H9 (cell line): ENCODE measurements at regions not wholly inside any gene's neighbourhood (a gene's known extent, or its start where the extent isn't known, plus 50 kb on each side); places are given as distances from the start of the nearest gene placed in this dataset.

Source experiments
- DNase-seq: peaks from one replicate; pipeline ENCODE4 v3.0.0-alpha.2; 2017
- H2AFZ ChIP-seq: one replicate; pipeline ENCODE4 v1.6.1; 2013; ENCODE audit warnings: mild to moderate bottlenecking, low read length, control low read depth, moderate library complexity
- H2AK5ac ChIP-seq: 2 replicates; pipeline ENCODE4 v1.6.1; 2013; ENCODE audit warnings: low read length, control low read depth, mixed read lengths; ENCODE audit not compliant: insufficient read length
- H2BK120ac ChIP-seq: one replicate; pipeline ENCODE4 v1.6.1; 2013; ENCODE audit warnings: low read depth, mild to moderate bottlenecking, low read length, control low read depth, inconsistent platforms; ENCODE audit not compliant: poor library complexity, severe bottlenecking
- H2BK12ac ChIP-seq: 2 replicates; pipeline ENCODE4 v1.6.1; 2013; ENCODE audit warnings: low read length, control low read depth, mixed read lengths, low read depth; ENCODE audit not compliant: insufficient read length
- H2BK15ac ChIP-seq: 2 replicates; pipeline ENCODE4 v1.6.1; 2013; ENCODE audit warnings: low read depth, low read length, control low read depth
- H2BK20ac ChIP-seq: one replicate; pipeline ENCODE4 v1.6.1; 2013; ENCODE audit warnings: low read depth, mild to moderate bottlenecking, low read length, control low read depth, inconsistent platforms; ENCODE audit not compliant: poor library complexity, severe bottlenecking
- H2BK5ac ChIP-seq: 2 replicates; pipeline ENCODE4 v1.6.1; 2013; ENCODE audit warnings: low read length, control low read depth, mixed read lengths; ENCODE audit not compliant: insufficient read length
- H3K14ac ChIP-seq: 2 replicates; pipeline ENCODE4 v1.6.1; 2013; ENCODE audit warnings: low read length, control low read depth; ENCODE audit not compliant: insufficient read depth
- H3K18ac ChIP-seq: 2 replicates; pipeline ENCODE4 v1.6.1; 2013; ENCODE audit warnings: low read depth, mild to moderate bottlenecking, mixed read lengths, low read length, control low read depth; ENCODE audit not compliant: insufficient read length
- H3K23ac ChIP-seq: 2 replicates; pipeline ENCODE4 v1.6.1; 2013; ENCODE audit warnings: low read length, control low read depth, mixed read lengths, low read depth; ENCODE audit not compliant: insufficient read length
- H3K23me2 ChIP-seq: 2 replicates; pipeline ENCODE4 v1.6.1; 2013; ENCODE audit warnings: low read depth, mild to moderate bottlenecking, mixed read lengths, low read length, control low read depth; ENCODE audit not compliant: insufficient read length, poor library complexity, severe bottlenecking
- H3K27ac ChIP-seq: 2 replicates; pipeline ENCODE4 v1.5.1; 2013; ENCODE audit warnings: low read length, control low read depth, mixed read lengths, low read depth; ENCODE audit not compliant: insufficient read length
- H3K27me3 ChIP-seq: 2 replicates; pipeline ENCODE4 v1.6.1; 2013; ENCODE audit warnings: low read length, control low read depth, inconsistent platforms; ENCODE audit not compliant: insufficient read depth
- H3K4ac ChIP-seq: 2 replicates; pipeline ENCODE4 v1.6.1; 2013; ENCODE audit warnings: low read depth, mild to moderate bottlenecking, control low read depth, inconsistent platforms, low read length, moderate library complexity
- H3K4me1 ChIP-seq: 2 replicates; pipeline ENCODE4 v1.6.1; 2013; ENCODE audit warnings: low read length, control low read depth, inconsistent platforms; ENCODE audit not compliant: insufficient read depth
- H3K4me2 ChIP-seq: 2 replicates; pipeline ENCODE4 v1.6.1; 2013; ENCODE audit warnings: low read length, control low read depth, mixed read lengths; ENCODE audit not compliant: insufficient read length, insufficient read depth
- H3K56ac ChIP-seq: 2 replicates; pipeline ENCODE4 v1.6.1; 2013; ENCODE audit warnings: low read depth, mild to moderate bottlenecking, mixed read lengths, low read length, control low read depth; ENCODE audit not compliant: insufficient read length
- H3K79me1 ChIP-seq: 2 replicates; pipeline ENCODE4 v1.6.1; 2013; ENCODE audit warnings: low read depth, mild to moderate bottlenecking, moderate library complexity, low read length, control low read depth, inconsistent platforms; ENCODE audit not compliant: insufficient read depth, poor library complexity, severe bottlenecking
- H3K79me2 ChIP-seq: 2 replicates; pipeline ENCODE4 v1.6.1; 2013; ENCODE audit warnings: low read length, control low read depth, inconsistent platforms; ENCODE audit not compliant: insufficient read depth
- H3K9ac ChIP-seq: 2 replicates; pipeline ENCODE4 v1.6.1; 2013; ENCODE audit warnings: low read length, control low read depth, mixed read lengths; ENCODE audit not compliant: insufficient read length; ENCODE audit errors: extremely low read depth
- H3K9me3 ChIP-seq: one replicate; pipeline ENCODE4 v1.6.1; 2013; ENCODE audit warnings: low read depth, low read length, inconsistent platforms; ENCODE audit not compliant: control insufficient read depth
- H3T11ph ChIP-seq: one replicate; pipeline ENCODE4 v1.6.1; 2013; ENCODE audit warnings: mild to moderate bottlenecking, low read length, control low read depth, inconsistent platforms
- H4K20me1 ChIP-seq: one replicate; pipeline ENCODE4 v1.6.1; 2013; ENCODE audit not compliant: control insufficient read depth, insufficient read length, insufficient read depth
- H4K5ac ChIP-seq: 2 replicates; pipeline ENCODE4 v1.6.1; 2013; ENCODE audit warnings: low read depth, mild to moderate bottlenecking, mixed read lengths, low read length, control low read depth; ENCODE audit not compliant: insufficient read length
- H4K8ac ChIP-seq: replicated peaks from 2 replicates; pipeline ENCODE4 v1.6.1; 2013; ENCODE audit warnings: low read length, control low read depth, mixed read lengths, low read depth; ENCODE audit not compliant: insufficient read length
- H4K91ac ChIP-seq: 2 replicates; pipeline ENCODE4 v1.6.1; 2013; ENCODE audit warnings: low read depth, mild to moderate bottlenecking, moderate library complexity, mixed read lengths, low read length, control low read depth; ENCODE audit not compliant: insufficient read length
- H3K27ac Mint-ChIP-seq, 3 experiments: 2 replicates in 2 of 3; 3 replicates in 1 of 3; pipeline ENCODE4 v1.8.0; 2020 to 2021; ENCODE audit warnings: mixed read lengths in 3 of 3, mild to moderate bottlenecking in 1 of 3, moderate library complexity in 1 of 3
- H3K27me3 Mint-ChIP-seq: 2 replicates; pipeline ENCODE4 v1.8.0; 2021; ENCODE audit warnings: low read depth, mild to moderate bottlenecking, moderate library complexity, mixed read lengths
- H3K36me3 Mint-ChIP-seq, 3 experiments: 2 replicates in 2 of 3; 3 replicates in 1 of 3; pipeline ENCODE4 v1.8.0; 2020 to 2021; ENCODE audit warnings: low read depth in 3 of 3, mixed read lengths in 3 of 3; ENCODE audit not compliant: insufficient read depth in 1 of 3
- H3K4me1 Mint-ChIP-seq, 2 experiments: 2 replicates each; pipeline ENCODE4 v1.8.0; 2020; ENCODE audit warnings: mixed read lengths in 2 of 2
- H3K4me3 Mint-ChIP-seq, 2 experiments: 2 replicates in 1 of 2; 3 replicates in 1 of 2; pipeline ENCODE4 v1.8.0; 2020 to 2021; ENCODE audit warnings: mild to moderate bottlenecking in 2 of 2, mixed read lengths in 2 of 2, moderate library complexity in 1 of 2
- H3K9me3 Mint-ChIP-seq, 2 experiments: 2 replicates in 1 of 2; 3 replicates in 1 of 2; pipeline ENCODE4 v1.8.0; 2020; ENCODE audit warnings: mild to moderate bottlenecking in 2 of 2, mixed read lengths in 2 of 2, moderate library complexity in 1 of 2
- WGBS: extraction: QIAGEN DNeasy Blood & Tissue Kit; methylation state at CpG from one replicate; pipeline ENCODE4 v1.1.7; 2013; ENCODE audit warnings: missing lambda C conversion rate, low lambda C conversion rate, mixed read lengths; ENCODE audit not compliant: insufficient read length; ENCODE audit errors: extremely low coverage; 5-methylcytosine and 5-hydroxymethylcytosine counted together
- TF ChIP-seq, protein P1 (sequence below): fragments of 200-600 bp; sonication (generic); conservative IDR thresholded peaks from 3 replicates; pipeline ENCODE4 v1.8.0; 2021; ENCODE audit warnings: antibody characterized with exemption, mild to moderate bottlenecking

DNA sequence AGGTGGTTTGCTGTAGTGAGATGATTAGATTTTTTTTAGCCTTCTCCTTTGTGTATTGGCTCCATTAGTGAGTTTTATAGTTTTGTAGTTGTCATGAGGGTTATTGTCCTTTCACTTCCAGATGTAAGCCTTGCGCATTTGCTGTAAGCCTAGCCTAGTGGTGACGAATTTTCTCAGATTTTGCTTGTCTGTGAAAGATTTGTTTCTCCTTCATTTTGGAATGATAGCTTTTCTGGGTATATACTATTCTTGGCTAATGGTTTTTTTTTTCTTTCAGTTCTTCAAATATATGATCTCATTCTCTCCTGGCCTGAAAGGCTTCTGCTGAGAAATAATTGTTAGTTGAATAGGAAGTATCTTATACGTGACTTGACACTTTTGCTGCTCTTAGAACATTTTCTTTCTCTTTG is 166.5 kb upstream of the THRB start:
- H4K8ac ChIP-seq = no peak overlapping the region
- no peak overlapping the region for H3K4me2 ChIP-seq
- Mint-ChIP-seq H3K4me3 (no peak overlapping the region), H3K4me1 (no peaks in the 10 kb centered on the region), H3K9me3 (no peaks in the 10 kb centered on the region), H3K27ac (no peak overlapping the region), H3K27me3 (no peaks in the 10 kb centered on the region; the same call in 1 of the 2 replicates), H3K36me3 (no peaks in the 10 kb centered on the region; a peak in 1 of 7 replicates)
- no peak overlapping the region for H3K56ac ChIP-seq
- no peaks in the 10 kb centered on the region for H4K20me1 ChIP-seq
- no CpG with 5 or more reads among the region's 3 CpGs for WGBS
- no peak overlapping the region for H3K4ac ChIP-seq
- no peaks in the 10 kb centered on the region for H3K23me2 ChIP-seq
- H3K27me3 ChIP-seq = no peaks in the 10 kb centered on the region
- TF ChIP-seq, protein P1, sequence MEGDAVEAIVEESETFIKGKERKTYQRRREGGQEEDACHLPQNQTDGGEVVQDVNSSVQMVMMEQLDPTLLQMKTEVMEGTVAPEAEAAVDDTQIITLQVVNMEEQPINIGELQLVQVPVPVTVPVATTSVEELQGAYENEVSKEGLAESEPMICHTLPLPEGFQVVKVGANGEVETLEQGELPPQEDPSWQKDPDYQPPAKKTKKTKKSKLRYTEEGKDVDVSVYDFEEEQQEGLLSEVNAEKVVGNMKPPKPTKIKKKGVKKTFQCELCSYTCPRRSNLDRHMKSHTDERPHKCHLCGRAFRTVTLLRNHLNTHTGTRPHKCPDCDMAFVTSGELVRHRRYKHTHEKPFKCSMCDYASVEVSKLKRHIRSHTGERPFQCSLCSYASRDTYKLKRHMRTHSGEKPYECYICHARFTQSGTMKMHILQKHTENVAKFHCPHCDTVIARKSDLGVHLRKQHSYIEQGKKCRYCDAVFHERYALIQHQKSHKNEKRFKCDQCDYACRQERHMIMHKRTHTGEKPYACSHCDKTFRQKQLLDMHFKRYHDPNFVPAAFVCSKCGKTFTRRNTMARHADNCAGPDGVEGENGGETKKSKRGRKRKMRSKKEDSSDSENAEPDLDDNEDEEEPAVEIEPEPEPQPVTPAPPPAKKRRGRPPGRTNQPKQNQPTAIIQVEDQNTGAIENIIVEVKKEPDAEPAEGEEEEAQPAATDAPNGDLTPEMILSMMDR = no peak
- no peak overlapping the region for H3K9ac ChIP-seq
- H3K27ac ChIP-seq = no peak overlapping the region
- H3K18ac ChIP-seq = no peak overlapping the region
- H3K9me3 ChIP-seq = no peaks in the 10 kb centered on the region
- H3K79me2 ChIP-seq = no peaks in the 10 kb centered on the region
- no peak overlapping the region for H3K14ac ChIP-seq
- H2BK12ac ChIP-seq = no peak overlapping the region
- H2BK120ac ChIP-seq = no peak overlapping the region
- H2AFZ ChIP-seq = no peak overlapping the region
- no peak overlapping the region for H2BK15ac ChIP-seq
- no peaks in the 10 kb centered on the region for H3K79me1 ChIP-seq
- no peak overlapping the region for H3T11ph ChIP-seq
- no peak overlapping the region for H2AK5ac ChIP-seq
- no peak overlapping the region for H3K23ac ChIP-seq
- no peak overlapping the region for H4K91ac ChIP-seq
- no peaks in the 10 kb centered on the region for H3K4me1 ChIP-seq
- DNase-seq = no peak
- no peak overlapping the region for H2BK20ac ChIP-seq
- no peak overlapping the region for H2BK5ac ChIP-seq
- no peak overlapping the region for H4K5ac ChIP-seq
